ENCODE measurements at regions not wholly inside any gene's neighbourhood (a gene's known extent, or its start where the extent isn't known, plus 50 kb on each side); places are given as distances from the start of the nearest gene placed in this dataset.
"Not testable (repeated sequence)": the region's sequence is repeated elsewhere in the genome, so short reads cannot be mapped to it uniquely, and the experiment has no call there.

DNA sequence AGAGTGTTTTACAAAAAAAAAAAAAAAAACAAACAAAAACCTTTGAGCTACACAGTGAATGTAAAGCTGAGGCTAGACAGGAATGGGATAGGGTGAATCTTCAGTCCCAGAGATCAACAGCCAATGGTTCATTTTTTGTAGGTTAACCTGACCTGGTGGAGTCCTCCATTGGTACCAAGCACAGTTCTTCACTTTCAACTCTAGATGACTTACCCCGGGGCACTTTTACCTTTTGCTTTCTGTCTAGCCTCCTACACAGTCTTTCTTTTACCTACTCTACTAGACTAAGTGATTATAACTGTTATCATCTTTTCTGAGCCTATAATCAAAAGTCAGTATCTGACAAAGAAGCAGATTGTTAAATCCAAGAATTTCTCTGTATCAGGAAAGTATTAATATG, 50.9 kb downstream of the ANXA2R start:
- peak; percentile 43 for DNase-seq

DNA sequence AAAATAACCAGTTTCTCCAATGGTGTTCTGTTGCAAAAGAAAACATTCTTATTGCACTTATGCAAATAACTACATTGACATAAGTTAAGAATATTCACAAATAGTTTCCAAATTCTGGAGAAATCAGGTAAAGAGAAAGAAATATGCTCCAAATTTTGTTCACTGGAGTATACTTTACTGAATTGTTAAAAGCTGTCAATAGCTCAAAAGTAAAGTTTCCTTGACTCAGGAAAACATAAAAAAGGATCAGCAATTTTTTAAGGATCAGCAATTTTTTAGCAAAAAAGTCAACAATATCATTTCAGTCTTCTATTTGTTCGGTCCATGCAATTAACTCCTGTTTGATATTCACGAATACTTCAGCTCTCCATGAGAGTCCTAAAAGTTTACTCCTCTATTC, 51.6 kb downstream of the ANXA2R start:
- DNase-seq = no peak

DNA sequence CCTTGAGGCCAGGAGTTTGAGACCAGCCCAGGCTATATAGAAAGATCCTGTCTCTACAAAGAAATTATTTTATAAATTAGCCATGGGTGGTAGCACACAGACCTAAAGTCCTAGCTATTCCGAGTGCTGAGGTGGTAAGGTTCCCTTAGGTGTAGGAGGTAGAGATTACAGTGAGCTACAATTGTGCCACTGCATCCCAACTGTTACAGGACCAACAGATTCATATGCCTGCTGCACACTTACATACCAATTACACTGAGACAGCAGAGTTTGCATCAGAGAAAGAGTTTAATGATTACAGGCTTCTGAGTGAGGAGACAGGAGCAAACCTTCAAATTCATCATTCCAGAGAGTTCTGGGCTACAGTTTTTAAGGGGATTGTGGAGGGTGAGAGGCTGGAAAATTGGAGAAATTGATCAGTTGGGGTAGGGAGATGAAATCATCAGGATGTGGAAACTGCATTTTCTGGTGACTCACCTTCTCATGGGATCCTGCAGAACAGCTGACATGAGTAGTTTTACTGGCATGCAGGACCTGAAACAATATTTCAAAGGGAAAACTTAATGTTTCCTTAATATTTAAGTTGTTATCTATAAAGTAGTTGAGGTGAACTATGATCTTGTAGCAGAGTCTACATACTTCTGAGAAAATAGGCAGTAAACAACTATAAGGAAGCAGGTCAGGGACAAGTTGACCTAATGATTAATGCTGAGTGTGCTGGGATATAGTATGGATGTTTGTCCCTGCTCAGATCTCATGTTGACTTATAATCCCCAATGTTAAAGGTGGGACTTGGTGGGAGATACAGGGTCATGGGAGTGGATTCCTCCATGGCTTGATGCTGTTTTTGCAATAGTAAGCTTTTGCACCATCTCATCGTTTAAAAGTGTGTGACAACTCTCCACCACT, 54.7 kb downstream of the ANXA2R start:
- DNase-seq = no peak

DNA sequence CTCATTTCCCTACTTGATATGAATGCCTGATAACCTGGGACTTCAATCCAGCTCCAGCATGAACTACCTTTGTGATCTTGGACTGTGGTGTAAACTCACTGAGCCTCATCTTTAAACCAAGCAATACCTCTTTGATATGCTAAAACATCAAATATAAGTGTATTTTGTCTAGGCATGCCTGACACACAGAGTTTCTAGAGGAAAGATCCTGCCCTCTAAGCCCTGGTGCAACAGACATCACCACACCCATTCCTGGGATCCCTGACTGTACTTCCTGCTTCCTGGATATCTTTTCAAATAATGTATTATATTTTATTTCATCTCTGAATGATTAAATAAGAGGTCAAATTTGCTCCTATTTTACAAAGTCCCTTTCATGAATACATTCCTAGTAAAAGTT, 55.8 kb downstream of the ANXA2R start:
- no peak for DNase-seq

DNA sequence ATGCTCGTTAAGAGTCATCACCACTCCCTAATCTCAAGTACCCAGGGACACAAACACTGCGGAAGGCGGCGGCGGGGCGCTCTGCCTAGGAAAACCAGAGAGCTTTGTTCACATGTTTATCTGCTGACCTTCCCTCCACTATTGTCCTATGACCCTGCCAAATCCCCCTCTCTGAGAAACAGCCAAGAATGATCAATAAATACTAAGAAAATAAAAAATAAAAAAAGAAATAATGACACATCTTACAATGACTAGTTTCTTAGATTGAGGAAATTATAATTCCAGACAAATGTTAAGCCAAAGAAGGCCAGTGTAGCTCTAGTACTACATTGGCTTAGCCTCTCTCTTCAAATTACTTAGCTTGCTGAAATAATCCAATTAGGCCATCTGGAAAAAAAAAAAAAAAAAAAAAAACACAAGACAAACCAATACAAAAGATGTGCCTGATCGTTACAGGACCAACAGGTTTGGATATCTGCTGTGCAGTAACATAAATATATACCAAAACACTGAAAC, 58.0 kb downstream of the ANXA2R start:
- no peak for DNase-seq

DNA sequence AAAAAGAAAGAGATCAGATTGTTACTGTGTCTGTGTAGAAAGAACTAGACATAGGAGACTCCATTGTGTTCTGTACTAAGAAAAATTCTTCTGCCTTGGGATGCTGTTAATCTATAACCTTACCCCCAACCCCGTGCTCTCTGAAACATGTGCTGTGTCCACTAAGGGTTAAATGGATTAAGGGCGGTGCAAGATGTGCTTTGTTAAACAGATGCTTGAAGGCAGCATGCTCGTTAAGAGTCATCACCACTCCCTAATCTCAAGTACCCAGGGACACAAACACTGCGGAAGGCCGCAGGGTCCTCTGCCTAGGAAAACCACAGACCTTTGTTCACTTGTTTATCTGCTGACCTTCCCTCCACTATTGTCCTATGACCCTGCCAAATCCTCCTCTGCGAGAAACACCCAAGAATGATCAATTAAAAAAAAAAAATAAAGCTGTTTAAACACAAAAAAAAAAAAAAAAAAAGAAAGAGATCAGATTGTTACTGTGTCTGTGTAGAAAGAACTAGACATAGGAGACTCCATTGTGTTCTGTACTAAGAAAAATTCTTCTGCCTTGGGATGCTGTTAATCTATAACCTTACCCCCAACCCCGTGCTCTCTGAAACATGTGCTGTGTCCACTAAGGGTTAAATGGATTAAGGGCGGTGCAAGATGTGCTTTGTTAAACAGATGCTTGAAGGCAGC, 58.6 kb downstream of the ANXA2R start:
- not testable (repeated sequence) for DNase-seq

DNA sequence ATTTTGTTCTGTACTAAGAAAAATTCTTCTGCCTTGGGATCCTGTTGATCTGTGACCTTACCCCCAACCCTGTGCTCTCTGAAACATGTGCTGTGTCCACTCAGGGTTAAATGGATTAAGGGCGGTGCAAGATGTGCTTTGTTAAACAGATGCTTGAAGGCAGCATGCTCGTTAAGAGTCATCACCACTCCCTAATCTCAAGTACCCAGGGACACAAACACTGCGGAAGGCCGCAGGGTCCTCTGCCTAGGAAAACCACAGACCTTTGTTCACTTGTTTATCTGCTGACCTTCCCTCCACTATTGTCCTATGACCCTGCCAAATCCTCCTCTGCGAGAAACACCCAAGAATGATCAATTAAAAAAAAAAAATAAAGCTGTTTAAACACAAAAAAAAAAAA, 59.1 kb downstream of the ANXA2R start:
- not testable (repeated sequence) for DNase-seq

DNA sequence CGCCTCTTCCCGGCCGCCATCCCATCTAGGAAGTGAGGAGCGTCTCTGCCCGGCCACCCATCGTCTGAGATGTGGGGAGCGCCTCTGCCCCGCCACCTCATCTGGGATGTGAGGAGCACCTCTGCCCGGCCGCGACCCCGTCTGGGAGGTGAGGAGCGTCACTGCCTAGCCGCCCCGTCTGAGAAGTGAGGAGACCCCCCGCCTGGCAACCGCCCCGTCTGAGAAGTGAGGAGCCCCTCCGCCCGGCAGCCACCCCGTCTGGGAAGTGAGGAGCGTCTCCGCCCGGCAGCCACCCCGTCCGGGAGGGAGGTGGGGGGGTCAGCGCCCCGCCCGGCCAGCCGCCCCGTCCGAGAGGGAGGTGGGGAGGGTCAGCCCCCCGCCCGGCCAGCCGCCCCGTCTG, 59.7 kb downstream of the ANXA2R start:
- not testable (repeated sequence) for DNase-seq

DNA sequence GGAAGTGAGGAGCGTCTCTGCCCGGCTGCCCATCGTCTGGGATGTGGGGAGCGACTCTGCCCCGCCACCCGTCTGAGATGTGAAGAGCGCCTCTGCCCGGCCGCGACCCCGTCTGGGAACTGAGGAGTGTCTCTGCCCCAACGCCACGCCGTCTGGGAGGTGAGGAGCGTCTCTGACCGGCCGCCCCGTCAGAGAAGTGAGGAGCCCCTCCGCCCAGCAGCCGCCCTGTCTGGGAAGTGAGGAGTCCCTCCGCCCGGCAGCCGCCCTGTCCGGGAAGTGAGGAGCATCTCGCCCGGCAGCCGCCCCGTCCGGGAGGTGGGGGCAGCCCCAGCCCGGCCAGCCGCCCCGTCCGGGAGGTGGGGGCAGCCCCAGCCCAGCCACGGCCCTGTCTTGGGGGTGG, 60.9 kb downstream of the ANXA2R start:
- DNase-seq = not testable (repeated sequence)

DNA sequence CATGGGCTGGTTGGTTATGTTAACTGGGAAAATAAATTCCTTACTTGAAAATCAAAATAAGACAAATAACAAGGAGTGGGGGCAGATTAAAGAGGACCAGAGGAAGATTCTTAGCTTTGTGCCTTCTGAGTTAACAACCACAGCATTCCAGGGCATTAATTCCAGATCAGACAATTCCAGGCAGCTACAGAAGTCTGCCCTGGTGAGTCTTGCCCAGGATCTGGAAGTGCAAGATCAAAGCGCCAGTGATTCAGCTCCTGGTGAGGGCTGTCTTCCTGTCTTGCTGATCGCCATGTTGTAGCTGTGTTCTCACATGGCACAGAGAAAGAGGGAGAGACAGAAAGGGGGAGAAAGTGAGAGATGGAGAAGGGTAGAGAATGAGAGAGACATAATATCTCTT, 65.6 kb downstream of the ANXA2R start:
- DNase-seq = no peak

DNA sequence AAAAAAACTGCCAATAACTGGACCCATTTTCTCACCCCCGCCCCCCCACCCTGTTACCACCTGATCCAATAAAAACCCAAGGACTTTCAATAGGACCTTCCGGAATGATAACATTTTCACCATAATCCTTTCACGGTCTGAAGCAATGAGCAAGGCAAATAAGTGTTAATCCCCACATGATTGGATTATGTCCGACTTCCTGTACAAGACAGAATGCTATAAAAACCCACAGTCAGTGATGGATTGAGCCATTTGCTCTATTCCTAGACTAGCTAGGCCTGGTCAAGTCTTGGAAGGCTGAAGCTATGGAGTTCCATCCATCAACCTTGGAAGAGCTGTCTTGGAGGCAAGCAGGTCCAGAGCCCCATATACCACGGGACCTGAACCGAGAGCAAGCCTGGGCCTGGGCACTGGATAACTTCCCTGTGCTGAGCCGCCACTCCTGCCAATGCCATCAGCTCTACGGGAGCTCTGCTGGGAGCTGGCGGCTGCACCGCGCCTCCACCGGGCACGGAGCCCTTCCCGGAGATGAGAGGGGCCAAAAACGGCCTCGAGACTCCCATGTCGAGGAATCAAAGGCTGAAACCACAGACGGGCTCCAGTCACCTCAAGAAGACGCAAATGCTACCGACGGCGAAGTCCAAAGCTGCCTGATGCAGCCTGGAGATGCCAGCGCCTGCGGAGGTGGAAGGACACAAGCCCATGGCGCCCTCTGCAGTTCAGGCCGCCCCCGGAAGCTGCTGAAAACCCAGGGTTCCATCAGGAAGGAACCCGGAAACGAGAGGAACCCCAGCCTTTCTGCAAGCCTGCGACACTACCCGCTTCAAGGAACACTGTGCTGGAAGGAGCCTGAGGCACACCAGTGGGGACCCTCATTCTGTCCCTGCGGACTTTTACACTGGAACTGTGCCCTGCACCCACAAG, 69.2 kb downstream of the ANXA2R start:
- no peak for DNase-seq

DNA sequence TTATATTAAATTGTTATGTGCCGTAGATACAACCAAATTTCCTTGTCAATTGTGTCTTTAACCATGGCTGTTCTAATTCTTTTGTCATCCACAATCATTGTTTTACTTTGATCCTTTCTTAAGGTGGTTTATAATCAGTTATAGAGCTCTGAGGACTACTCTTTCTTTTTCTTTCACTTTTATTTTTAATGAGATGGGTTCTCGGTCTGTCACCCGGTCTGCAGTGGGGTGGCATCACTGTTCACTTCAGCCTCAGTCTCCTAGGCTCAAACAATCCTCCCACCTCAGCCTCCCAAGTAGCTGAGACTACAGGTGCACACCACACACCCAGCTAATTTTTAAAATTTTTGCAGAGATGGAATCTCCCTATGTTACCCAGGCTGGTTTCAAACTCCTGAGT, 74.2 kb downstream of the ANXA2R start:
- DNase-seq = no peak

DNA sequence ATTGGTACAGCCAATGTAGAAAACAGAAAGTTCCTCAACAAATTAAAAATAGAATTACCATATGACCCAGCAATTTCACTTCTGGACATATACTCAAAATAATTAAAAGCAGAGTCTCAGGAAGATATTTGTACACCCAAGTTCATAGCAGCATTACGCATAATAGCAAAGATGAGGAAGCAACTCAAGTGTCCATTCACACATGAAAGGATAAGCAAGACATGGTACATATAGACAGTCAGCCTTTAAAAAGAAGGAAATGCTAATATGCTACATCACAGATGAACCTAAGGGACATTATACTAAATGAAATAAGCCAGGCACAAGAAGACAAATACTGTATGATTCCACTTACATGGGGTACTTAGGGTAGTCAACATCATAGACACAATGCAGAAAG, 76.7 kb downstream of the ANXA2R start:
- DNase-seq = no peak

DNA sequence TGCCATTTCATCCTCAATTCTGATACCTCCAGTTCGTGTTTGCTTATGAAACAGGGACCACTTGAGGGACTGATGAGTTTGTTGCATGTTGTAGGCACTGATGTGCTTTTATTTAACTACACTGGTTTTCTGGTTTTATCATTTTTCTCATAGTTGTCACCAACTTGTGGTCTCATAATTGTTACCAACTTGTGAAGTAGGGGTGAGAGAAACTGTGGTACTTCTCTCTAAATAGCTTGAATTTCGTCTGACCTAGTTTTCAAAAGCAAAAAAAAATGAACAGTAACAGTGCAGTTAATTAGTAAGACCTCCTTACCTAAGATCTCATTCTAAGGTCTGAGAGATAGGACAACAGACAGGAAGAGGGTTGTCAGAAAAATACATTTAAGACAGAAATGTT, 78.0 kb downstream of the ANXA2R start:
- DNase-seq = peak; percentile 19

DNA sequence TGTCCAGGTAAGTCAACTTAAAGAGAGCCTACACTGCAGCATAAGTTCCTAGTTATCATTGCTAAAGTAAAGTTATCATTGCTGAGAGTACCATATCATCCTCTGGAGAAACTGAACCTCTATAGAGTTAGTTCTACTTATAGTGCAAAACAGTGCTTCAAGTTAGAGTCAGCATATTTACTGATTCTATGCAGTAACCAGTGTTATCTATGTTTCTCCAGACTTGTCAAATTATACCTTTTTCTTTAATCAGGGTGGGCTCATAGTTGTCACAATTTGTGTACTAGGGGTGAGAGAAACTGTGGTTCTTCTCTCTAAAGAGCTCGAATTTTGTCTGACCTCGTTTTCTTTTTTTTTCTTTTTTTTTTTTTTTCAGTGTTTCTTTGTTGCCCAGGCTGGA, 79.6 kb downstream of the ANXA2R start:
- DNase-seq = no peak

DNA sequence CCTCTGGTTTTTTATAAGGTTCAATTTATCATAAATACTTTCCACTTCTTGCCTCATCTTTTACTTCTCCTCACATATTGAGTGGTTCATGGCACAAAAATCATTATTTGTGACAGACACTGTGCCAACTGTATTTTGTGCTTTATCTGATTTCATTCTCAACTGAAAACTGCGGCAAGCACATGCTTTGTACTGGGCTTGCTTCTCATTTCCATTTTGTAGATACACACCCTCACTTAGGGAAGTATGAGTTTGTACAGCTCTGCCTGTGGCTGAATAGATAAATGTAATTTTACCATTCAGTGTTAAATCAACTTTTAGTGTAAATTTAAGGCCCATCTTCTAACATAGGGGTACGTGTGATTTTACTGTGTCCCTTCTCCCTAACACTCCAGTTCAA, 83.6 kb downstream of the ANXA2R start:
- no peak for DNase-seq

DNA sequence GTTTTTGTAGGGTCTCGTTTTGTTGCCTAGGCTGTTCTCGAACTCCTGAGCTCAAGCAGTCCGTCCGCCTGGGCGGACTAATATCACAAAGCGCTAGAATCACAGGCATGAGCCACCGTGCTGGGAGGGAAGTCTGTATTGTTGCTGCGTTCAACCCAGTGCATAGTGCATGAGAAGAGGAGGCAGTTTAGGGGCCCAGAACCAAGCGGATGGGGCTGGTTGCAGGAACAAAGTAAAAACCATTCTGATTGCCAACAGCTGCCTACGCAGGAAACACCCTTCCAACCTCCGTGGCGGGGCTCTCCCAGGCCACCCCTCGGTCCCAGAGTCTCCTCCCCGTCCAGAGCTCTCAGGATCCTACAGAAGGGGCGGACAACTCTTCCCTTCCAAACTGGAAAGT, 87.1 kb downstream of the ANXA2R start:
- DNase-seq = no peak

DNA sequence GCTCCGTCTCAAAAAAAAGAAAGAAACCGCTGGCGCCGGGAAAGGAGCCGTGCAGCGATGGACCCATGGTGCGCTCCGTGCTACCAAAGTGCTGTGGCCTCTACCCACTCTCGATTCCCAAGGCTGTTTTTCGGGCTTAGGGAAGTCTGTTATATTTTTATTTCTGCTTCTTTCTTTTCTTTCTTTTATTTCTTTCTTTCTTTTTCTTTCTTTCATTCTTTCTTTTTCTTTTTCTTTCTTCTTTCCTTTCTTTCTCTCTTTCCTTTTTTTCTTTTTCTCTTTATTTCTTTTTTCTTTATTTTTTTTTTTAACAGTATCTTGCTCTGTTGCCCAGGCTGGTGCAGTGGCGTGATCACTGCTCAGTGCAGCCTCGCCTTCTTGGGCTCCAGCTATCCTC, 87.5 kb downstream of the ANXA2R start:
- no peak for DNase-seq

DNA sequence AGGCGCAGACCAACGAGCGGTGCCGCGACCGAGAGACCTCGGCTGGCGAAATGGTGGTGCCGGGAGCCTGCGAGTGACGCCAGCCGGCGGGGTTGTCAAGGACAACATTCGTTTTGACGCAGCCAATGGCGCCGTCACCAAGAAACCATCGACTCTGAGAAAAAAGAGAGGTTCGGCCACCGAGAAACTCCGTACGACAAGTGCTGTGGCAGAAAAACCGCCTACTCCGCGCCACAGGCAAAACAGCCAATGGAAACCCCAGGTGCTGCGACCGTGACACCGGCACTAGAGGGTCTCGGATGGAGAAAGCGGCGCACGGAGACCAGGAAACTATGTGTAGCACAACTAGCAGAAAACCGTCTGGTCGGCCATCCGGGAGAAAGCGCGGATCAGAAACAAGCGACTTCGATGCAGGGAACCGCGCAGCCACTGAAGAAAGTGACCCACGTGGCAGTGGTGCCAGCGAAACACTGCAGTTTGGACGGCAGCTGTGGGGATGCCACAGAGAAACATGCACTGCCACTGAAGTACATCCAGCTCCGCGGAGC, 88.8 kb downstream of the ANXA2R start:
- DNase-seq = peak; percentile 86

DNA sequence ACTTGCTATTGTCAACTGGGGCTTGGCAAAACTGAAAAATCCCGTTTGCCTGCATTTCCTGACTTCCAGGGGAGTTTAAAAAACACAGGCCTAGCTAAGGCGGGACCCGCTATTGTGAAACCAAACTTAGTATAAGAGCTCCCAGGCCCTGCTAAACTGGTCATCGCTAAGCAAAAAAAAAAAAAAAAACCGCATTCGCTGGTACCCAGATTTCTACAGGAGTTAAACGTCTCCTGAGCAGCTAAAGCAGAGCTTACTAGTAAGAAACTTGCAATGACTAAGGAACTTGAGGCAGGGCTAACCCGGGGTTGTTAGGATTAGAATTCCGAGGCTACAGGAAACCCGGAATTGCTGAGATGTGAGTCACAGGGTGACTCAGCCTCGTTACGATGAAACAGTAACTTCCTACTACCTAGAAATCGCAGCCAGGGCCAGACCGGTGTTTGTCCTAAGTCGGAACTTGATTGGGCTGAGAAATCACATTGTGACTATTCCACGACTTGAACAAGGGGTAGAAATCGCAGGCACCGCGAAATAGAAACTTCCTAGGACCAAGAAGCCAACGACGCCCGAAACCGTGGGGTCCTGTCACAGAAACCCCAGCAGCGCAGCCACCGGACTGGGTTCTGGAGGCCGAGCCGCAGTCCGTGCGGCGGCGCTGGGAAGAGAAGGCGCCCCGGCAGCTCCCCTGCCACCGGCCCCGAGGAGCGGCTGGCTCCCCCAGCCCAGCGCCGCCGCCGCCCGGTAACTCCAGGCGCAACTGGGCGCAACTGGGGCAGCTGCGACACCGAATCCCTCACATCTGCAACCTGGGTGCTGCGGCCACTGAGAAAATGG, 89.4 kb downstream of the ANXA2R start:
- DNase-seq = peak; percentile 79

DNA sequence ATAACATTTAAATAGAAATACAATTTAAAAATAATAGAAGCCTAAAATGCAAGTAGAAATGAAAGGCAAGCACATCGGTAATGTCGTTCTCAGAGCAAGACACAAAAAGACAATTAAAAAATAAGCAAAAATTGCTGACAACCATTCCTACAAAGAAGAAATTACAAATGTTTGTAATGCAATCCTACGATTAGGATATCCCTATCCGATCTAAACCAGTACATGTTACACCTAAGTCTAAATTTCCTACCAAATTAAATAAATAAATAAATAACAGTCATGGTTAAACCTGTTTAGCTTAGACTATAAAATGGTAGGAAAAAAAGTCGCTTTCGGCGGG, 90.0 kb downstream of the ANXA2R start:
- no peak for DNase-seq
